Ishikawa (cell line): ENCODE measurements at regions not wholly inside any gene's neighbourhood (a gene's known extent, or its start where the extent isn't known, plus 50 kb on each side); places are given as distances from the start of the nearest gene placed in this dataset.

ENCODE experiments used
- CEBPB ChIP-seq: IDR thresholded peaks from 2 replicates; pipeline ENCODE4 v1.6.1; 2012
- CREB1 ChIP-seq: IDR thresholded peaks from 2 replicates; pipeline ENCODE4 v1.6.1; 2012; ENCODE audit warnings: low read depth
- EGR1 ChIP-seq: IDR thresholded peaks from 2 replicates; pipeline ENCODE4 v1.6.1; 2012
- EP300 ChIP-seq: IDR thresholded peaks from 2 replicates; pipeline ENCODE4 v1.6.1; 2012; ENCODE audit warnings: borderline replicate concordance
- FOXM1 ChIP-seq: IDR thresholded peaks from 2 replicates; pipeline ENCODE4 v1.6.1; 2012; ENCODE audit warnings: low read depth, borderline replicate concordance
- MAX ChIP-seq: IDR thresholded peaks from 2 replicates; pipeline ENCODE4 v1.6.1; 2012
- NFIC ChIP-seq: IDR thresholded peaks from 2 replicates; pipeline ENCODE4 v1.6.1; 2012
- RAD21 ChIP-seq: IDR thresholded peaks from 2 replicates; pipeline ENCODE4 v1.6.1; 2012; ENCODE audit warnings: low read depth
- TAF1 ChIP-seq: IDR thresholded peaks from 2 replicates; pipeline ENCODE4 v1.6.1; 2012; ENCODE audit warnings: low read depth, mild to moderate bottlenecking
- TCF12 ChIP-seq: IDR thresholded peaks from 2 replicates; pipeline ENCODE4 v1.6.1; 2012; ENCODE audit warnings: low read depth
- TEAD4 ChIP-seq: IDR thresholded peaks from 2 replicates; pipeline ENCODE4 v1.6.1; 2012
- USF1 ChIP-seq: IDR thresholded peaks from 2 replicates; pipeline ENCODE4 v1.6.1; 2012
- YY1 ChIP-seq: IDR thresholded peaks from 2 replicates; pipeline ENCODE4 v1.6.1; 2012; ENCODE audit warnings: low read depth
- ZBTB7A ChIP-seq: IDR thresholded peaks from 2 replicates; pipeline ENCODE4 v1.6.1; 2012; ENCODE audit warnings: low read depth
- TF ChIP-seq, protein P1 (sequence below): IDR thresholded peaks from 2 replicates; pipeline ENCODE4 v1.6.1; 2012; ENCODE audit warnings: low read depth, mild to moderate bottlenecking

GRCh38 chr5:166370928-166371690 is 1920.3 kb upstream of the WWC1 start:
- TF ChIP-seq TAF1 = no peak
- TF ChIP-seq CREB1 = no peak
- TF ChIP-seq, protein P1, sequence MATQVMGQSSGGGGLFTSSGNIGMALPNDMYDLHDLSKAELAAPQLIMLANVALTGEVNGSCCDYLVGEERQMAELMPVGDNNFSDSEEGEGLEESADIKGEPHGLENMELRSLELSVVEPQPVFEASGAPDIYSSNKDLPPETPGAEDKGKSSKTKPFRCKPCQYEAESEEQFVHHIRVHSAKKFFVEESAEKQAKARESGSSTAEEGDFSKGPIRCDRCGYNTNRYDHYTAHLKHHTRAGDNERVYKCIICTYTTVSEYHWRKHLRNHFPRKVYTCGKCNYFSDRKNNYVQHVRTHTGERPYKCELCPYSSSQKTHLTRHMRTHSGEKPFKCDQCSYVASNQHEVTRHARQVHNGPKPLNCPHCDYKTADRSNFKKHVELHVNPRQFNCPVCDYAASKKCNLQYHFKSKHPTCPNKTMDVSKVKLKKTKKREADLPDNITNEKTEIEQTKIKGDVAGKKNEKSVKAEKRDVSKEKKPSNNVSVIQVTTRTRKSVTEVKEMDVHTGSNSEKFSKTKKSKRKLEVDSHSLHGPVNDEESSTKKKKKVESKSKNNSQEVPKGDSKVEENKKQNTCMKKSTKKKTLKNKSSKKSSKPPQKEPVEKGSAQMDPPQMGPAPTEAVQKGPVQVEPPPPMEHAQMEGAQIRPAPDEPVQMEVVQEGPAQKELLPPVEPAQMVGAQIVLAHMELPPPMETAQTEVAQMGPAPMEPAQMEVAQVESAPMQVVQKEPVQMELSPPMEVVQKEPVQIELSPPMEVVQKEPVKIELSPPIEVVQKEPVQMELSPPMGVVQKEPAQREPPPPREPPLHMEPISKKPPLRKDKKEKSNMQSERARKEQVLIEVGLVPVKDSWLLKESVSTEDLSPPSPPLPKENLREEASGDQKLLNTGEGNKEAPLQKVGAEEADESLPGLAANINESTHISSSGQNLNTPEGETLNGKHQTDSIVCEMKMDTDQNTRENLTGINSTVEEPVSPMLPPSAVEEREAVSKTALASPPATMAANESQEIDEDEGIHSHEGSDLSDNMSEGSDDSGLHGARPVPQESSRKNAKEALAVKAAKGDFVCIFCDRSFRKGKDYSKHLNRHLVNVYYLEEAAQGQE = no peak
- TF ChIP-seq MAX = no peak
- no peak for TF ChIP-seq EGR1

DNA sequence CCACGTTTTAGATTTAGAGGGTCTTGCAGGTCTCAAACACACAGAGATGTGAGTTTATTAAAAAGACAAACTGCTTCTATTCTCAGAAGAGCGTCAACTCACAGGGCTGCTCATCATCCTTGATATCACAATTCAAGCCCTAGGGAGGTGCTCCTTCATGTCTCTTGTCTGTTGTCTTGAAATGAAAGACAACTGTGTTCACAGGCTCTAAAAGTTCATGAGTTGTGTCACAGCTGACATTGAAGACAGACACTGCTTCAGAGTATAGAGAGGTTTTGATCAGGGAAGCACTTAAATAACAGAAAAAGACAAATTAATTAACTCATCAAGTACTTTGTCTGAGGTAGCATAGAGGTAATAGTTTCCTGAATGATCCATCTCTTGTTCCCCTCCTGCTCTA is 1917.6 kb upstream of the WWC1 start:
- TF ChIP-seq TCF12 (no peak), CREB1 (no peak), NFIC (no peak), TEAD4 (no peak), ZBTB7A (no peak), EP300 (no peak), RAD21 (no peak), CEBPB (no peak), FOXM1 (no peak), TAF1 (no peak), YY1 (no peak), MAX (no peak), EGR1 (no peak), USF1 (no peak)
- TF ChIP-seq, protein P1 = no peak

- TF ChIP-seq YY1 (no peak), NFIC (no peak), ZBTB7A (no peak), TAF1 (no peak), USF1 (no peak), MAX (no peak), EP300 (no peak), EGR1 (no peak), TCF12 (no peak), RAD21 (no peak)
- TF ChIP-seq, protein P1 = no peak
Observed at GRCh38 chr5:166377756-166378155, 1913.7 kb upstream of the WWC1 start.

GRCh38 chr5:166379517-166379916 is 1911.9 kb upstream of the WWC1 start:
- TF ChIP-seq, protein P1 = no peak
- TF ChIP-seq ZBTB7A = no peak
- no peak for TF ChIP-seq TAF1
- TF ChIP-seq NFIC = no peak
- TF ChIP-seq TEAD4 = no peak
- TF ChIP-seq EGR1 = no peak
- no peak for TF ChIP-seq TCF12
- TF ChIP-seq FOXM1 = no peak
- TF ChIP-seq CREB1 = no peak
- TF ChIP-seq CEBPB = no peak
- TF ChIP-seq MAX = no peak
- no peak for TF ChIP-seq RAD21
- TF ChIP-seq EP300 = no peak
- no peak for TF ChIP-seq YY1
- no peak for TF ChIP-seq USF1
